Astrocyte (in vitro differentiated cells and primary cell): ENCODE measurements at regions not wholly inside any gene's neighbourhood (a gene's known extent, or its start where the extent isn't known, plus 50 kb on each side); places are given as distances from the start of the nearest gene placed in this dataset.

ENCODE experiments used
- CTCF ChIP-seq: IDR thresholded peaks from 2 replicates; pipeline ENCODE4 v1.5.1; 2011; ENCODE audit warnings: low read depth, mild to moderate bottlenecking, inconsistent platforms, low read length, moderate library complexity; ENCODE audit not compliant: insufficient read depth
- EZH2 ChIP-seq: IDR thresholded peaks from 2 replicates; pipeline ENCODE4 v1.6.1; 2012; ENCODE audit warnings: mild to moderate bottlenecking, low read length, inconsistent platforms; ENCODE audit not compliant: insufficient read depth

GRCh38 chr17:51430591-51430990 is 170.2 kb downstream of the UTP18 start:
- TF ChIP-seq CTCF (no peak), EZH2 (no peak)
